BJ (cell line): ENCODE measurements at regions not wholly inside any gene's neighbourhood (a gene's known extent, or its start where the extent isn't known, plus 50 kb on each side); places are given as distances from the start of the nearest gene placed in this dataset.

ENCODE experiments used
- CTCF ChIA-PET: fragments of 350-600 bp; formaldehyde crosslinking; extraction: SDS; loops from one replicate; lab custom pipeline; 2021; ENCODE audit warnings: antibody characterized with exemption, inconsistent platforms; lab: Yijun Ruan, JAX
- POLR2A ChIA-PET: fragments of 300-600 bp; sonication (Branson Sonifier 250); formaldehyde crosslinking; extraction: SDS; loops from one replicate; lab custom pipeline; 2021; ENCODE audit warnings: antibody characterized with exemption; lab: Charles Lee
- DNase-seq: peaks from one replicate; pipeline ENCODE4 v3.0.0-alpha.2; 2011; ENCODE audit warnings: low read depth
- H3K27me3 ChIP-seq: 2 replicates; pipeline ENCODE4 v1.6.0; 2011; ENCODE audit warnings: low read length; ENCODE audit not compliant: control insufficient read depth, insufficient read depth
- H3K36me3 ChIP-seq: 2 replicates; pipeline ENCODE4 v1.5.1; 2011; ENCODE audit warnings: low read length; ENCODE audit not compliant: control insufficient read depth, insufficient read depth
- H3K4me3 ChIP-seq: 2 replicates; pipeline ENCODE4 v1.5.1; 2011; ENCODE audit warnings: low read depth, mild to moderate bottlenecking, control low read depth, low read length
- CTCF ChIP-seq: IDR thresholded peaks from 2 replicates; pipeline ENCODE4 v1.5.1; 2011; ENCODE audit warnings: low read depth, mild to moderate bottlenecking, control low read depth, inconsistent platforms, low read length, moderate library complexity; ENCODE audit not compliant: insufficient read depth

GRCh38 chr10:44714451-44714850 is 196.7 kb upstream of the TMEM72 start:
- TF ChIP-seq CTCF: no peak
- no peak overlapping the region for H3K4me3 ChIP-seq
- no peaks in the 10 kb centered on the region for H3K36me3 ChIP-seq
- POLR2A ChIA-PET: no interaction called here
- H3K27me3 ChIP-seq: no peaks in the 10 kb centered on the region
- no peak for DNase-seq
- CTCF ChIA-PET: interaction anchor here (1.0 to 2.1 kb wide), 2 partner anchors 144 to 328 kb away, joined by 3 to 8 read pairs; no protein-coding TSS in a partner anchor

GRCh38 chr10:44715136-44715535 is 196.0 kb upstream of the TMEM72 start:
- ChIA-PET POLR2A (no interaction called here), CTCF (interaction anchor here (0.6 to 2.1 kb wide), 3 partner anchors 31 to 328 kb away, joined by 3 to 8 read pairs (median 4); no protein-coding TSS in a partner anchor)
- DNase-seq: peak; percentile 69
- no peak overlapping the region for H3K4me3 ChIP-seq
- TF ChIP-seq CTCF: no peak
- H3K36me3 ChIP-seq: no peaks in the 10 kb centered on the region
- no peaks in the 10 kb centered on the region for H3K27me3 ChIP-seq

DNA sequence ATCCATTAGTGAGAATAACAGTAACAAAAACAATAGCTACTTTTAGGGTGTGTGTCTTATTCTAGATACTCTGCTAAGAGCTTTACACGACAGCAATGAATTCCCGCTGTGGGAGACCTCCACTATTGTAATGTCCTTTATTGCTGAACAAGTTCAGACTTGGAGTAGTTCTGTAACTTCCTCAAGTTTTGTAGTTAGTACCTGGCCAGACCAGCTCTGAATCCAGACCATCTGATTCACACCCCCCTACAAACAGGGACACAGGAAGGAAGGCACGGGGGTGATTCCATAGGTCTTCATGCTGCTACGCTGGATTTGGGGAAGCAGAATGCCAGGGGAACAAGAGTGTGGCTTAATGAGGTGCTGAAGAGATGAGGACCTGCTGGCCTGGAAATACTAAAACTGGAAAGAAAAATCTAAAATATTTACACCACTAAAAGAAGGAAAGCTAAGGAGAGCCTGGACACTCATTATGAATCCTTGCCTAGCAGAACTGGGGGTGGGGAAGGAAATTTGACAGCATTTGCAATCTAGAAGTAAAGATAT is 194.6 kb upstream of the TMEM72 start:
- no peak for DNase-seq
- Histone ChIP-seq H3K27me3 (no peaks in the 10 kb centered on the region), H3K4me3 (no peak overlapping the region), H3K36me3 (no peaks in the 10 kb centered on the region)
- POLR2A ChIA-PET: no interaction called here
- no peak for TF ChIP-seq CTCF
- CTCF ChIA-PET: interaction anchor here (1.6 to 2.1 kb wide), 2 partner anchors 141 to 330 kb away, joined by 5 to 8 read pairs; no protein-coding TSS in a partner anchor

GRCh38 chr10:44723082-44723481 is 188.1 kb upstream of the TMEM72 start:
- Histone ChIP-seq H3K4me3 (no peak overlapping the region), H3K27me3 (no peaks in the 10 kb centered on the region), H3K36me3 (no peaks in the 10 kb centered on the region)
- CTCF ChIA-PET: interaction anchor here (0.8 to 1.6 kb wide), 2 partner anchors 17 to 135 kb away, joined by 3 to 4 read pairs; no protein-coding TSS in a partner anchor
- DNase-seq: no peak
- TF ChIP-seq CTCF: no peak
- POLR2A ChIA-PET: no interaction called here

DNA sequence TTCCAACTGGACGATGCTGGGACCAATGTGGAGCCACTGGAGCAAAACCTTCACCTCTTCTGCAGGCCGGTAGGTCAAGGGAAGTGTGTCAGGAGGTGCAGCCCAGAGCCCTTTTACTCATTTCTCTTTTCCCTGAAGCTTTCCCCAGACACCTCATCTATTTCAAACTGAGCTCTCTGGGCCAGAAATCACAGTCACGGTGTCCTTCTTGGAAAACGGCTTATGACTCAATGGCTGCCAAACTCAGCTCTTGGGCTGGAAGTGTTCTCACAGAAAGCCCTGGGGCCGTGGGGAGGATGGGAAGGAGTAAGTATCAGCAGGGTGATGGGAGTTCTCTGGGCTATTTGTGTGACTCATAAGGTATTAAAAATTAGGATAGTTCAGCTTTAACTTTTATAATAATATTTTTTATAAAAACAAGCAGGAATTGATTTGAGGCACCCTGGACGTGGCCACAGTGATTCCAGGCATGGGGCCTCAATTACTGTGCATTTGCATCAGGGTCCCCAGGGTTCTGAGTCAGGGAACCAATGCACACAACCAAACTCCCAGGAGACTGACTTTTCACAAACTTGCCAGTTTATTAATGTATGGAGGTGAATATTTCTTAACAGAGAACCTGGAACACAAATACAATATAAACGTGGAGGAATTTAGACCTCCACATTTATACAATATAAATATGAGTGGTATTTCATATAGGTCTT is 187.4 kb upstream of the TMEM72 start:
- TF ChIP-seq CTCF: no peak
- H3K27me3 ChIP-seq: no peaks in the 10 kb centered on the region
- ChIA-PET POLR2A (interaction anchor here (0.6 kb wide), 1 partner anchor 1331 kb away, joined by 3 read pairs; no protein-coding TSS in a partner anchor), CTCF (interaction anchor here (0.8 to 1.6 kb wide), 2 partner anchors 18 to 135 kb away, joined by 3 to 4 read pairs; no protein-coding TSS in a partner anchor)
- no peak overlapping the region for H3K4me3 ChIP-seq
- no peaks in the 10 kb centered on the region for H3K36me3 ChIP-seq
- DNase-seq: peak; percentile 82
